GM12878 (cell line): ENCODE measurements at regions not wholly inside any gene's neighbourhood (a gene's known extent, or its start where the extent isn't known, plus 50 kb on each side); places are given as distances from the start of the nearest gene placed in this dataset.

Experiments
- ATAC-seq: fragments of 200-7000 bp; cut with Tn5 transposase; 3 replicates; pipeline ENCODE4 v1.9.1; 2020; ENCODE audit warnings: mild to moderate bottlenecking, moderate library complexity
- BruUV-seq: library from RNA; stranded (reverse); fragments of 400-500 nt; replicated peaks from 2 replicates; lab custom pipeline; 2021; lab: Mats Ljungman, UMichigan
- CTCF ChIA-PET: fragments of 300-600 bp; sonication (Branson Sonifier 250); formaldehyde crosslinking; extraction: SDS; loops from one replicate; lab custom pipeline; 2021; ENCODE audit warnings: inconsistent platforms; lab: Yijun Ruan, JAX
- POLR2A ChIA-PET: fragments of 350-600 bp; formaldehyde crosslinking; extraction: SDS; loops from one replicate; lab custom pipeline; 2021; ENCODE audit warnings: inconsistent platforms; lab: Charles Lee
- RAD21 ChIA-PET: fragments of 300-600 bp; sonication (Branson Sonifier 250); formaldehyde crosslinking; loops from one replicate; lab custom pipeline; 2023; ENCODE audit warnings: antibody characterized with exemption; ENCODE audit not compliant: unreplicated experiment; lab: Charles Lee
- SMC1A ChIA-PET: fragments of 300-600 bp; sonication (Branson Sonifier 250); formaldehyde crosslinking; loops from one replicate; lab custom pipeline; 2023; ENCODE audit not compliant: unreplicated experiment, uncharacterized antibody; lab: Charles Lee
- DNase-seq: peaks from one replicate; pipeline ENCODE4 v3.0.0-alpha.2; 2011; ENCODE audit warnings: low read depth, low spot score
- FAIRE-seq: peaks from 3 replicates; lab custom pipeline; 2011; peaks lifted over from hg19 to GRCh38; lab: Jason Lieb, UNC
- H2AFZ ChIP-seq: 2 replicates; pipeline ENCODE4 v1.6.0; 2011; ENCODE audit warnings: low read depth, low read length, control low read depth; ENCODE audit not compliant: control insufficient read depth
- H3K27ac ChIP-seq: 2 replicates; pipeline ENCODE4 v1.5.1; 2011; ENCODE audit warnings: control low read depth; ENCODE audit not compliant: control insufficient read depth, insufficient read depth
- H3K27me3 ChIP-seq, 2 experiments: replicated peaks in 1 of 2; 2 replicates each; pipeline versions ENCODE4 v1.6.0 to v1.6.1; 2011; ENCODE audit warnings: low read length in 1 of 2; ENCODE audit not compliant: control insufficient read depth in 2 of 2, insufficient read depth in 2 of 2
- H3K36me3 ChIP-seq, 2 experiments: 2 replicates each; pipeline ENCODE4 v1.5.1; 2011; ENCODE audit warnings: low read length in 1 of 2; ENCODE audit not compliant: control insufficient read depth in 2 of 2, insufficient read depth in 2 of 2
- H3K4me1 ChIP-seq: 2 replicates; pipeline ENCODE4 v1.6.1; 2011; ENCODE audit warnings: mild to moderate bottlenecking, low read length, moderate library complexity, mixed read lengths; ENCODE audit not compliant: control insufficient read depth, insufficient read depth
- H3K4me2 ChIP-seq: 2 replicates; pipeline ENCODE4 v1.6.0; 2011; ENCODE audit warnings: control low read depth; ENCODE audit not compliant: control insufficient read depth, insufficient read depth
- H3K4me3 ChIP-seq: fragments of 200-600 bp; sonication (generic); 2 replicates; pipeline ENCODE4 v1.5.1; 2016
- H3K79me2 ChIP-seq: 2 replicates; pipeline ENCODE4 v1.6.0; 2011; ENCODE audit warnings: low read length; ENCODE audit not compliant: control insufficient read depth, insufficient read depth
- H3K9ac ChIP-seq: 2 replicates; pipeline ENCODE4 v1.8.0; 2011; ENCODE audit warnings: low read length, control low read depth, mixed read lengths; ENCODE audit not compliant: control insufficient read depth, insufficient read depth
- H3K9me3 ChIP-seq: replicated peaks from 3 replicates; pipeline ENCODE4 v1.5.1; 2011; ENCODE audit warnings: mild to moderate bottlenecking, low read length; ENCODE audit not compliant: control insufficient read depth, insufficient read depth
- H4K20me1 ChIP-seq: 2 replicates; pipeline ENCODE4 v1.6.0; 2011; ENCODE audit not compliant: control insufficient read depth, insufficient read depth
- CEBPZ ChIP-seq: fragments of 150-350 bp; IDR thresholded peaks from 2 replicates; pipeline ENCODE4 v1.6.1; 2016; ENCODE audit warnings: low read depth, low read length
- CHD2 ChIP-seq: IDR thresholded peaks from 2 replicates; pipeline ENCODE4 v1.6.1; 2011; ENCODE audit warnings: low read depth, low read length, improper control_type of control experiment, borderline replicate concordance
- CHD4 ChIP-seq: fragments of 200-600 bp; sonication (generic); IDR thresholded peaks from 2 replicates; pipeline ENCODE4 v1.6.1; 2016; ENCODE audit warnings: mild to moderate bottlenecking
- CUX1 ChIP-seq: IDR thresholded peaks from 2 replicates; pipeline ENCODE4 v1.6.1; 2012; ENCODE audit warnings: improper control_type of control experiment, low read depth, low read length; ENCODE audit not compliant: insufficient replicate concordance
- FOS ChIP-seq: IDR thresholded peaks from 3 replicates; pipeline ENCODE4 v1.6.1; 2011; ENCODE audit warnings: borderline replicate concordance; ENCODE audit not compliant: insufficient read length; ENCODE audit errors: extremely low read depth
- KDM1A ChIP-seq: fragments of 200-600 bp; sonication (generic); IDR thresholded peaks from 2 replicates; pipeline ENCODE4 v1.6.1; 2016; ENCODE audit warnings: borderline replicate concordance
- POLR2AphosphoS2 ChIP-seq: IDR thresholded peaks from 2 replicates; pipeline ENCODE4 v1.6.1; 2011; ENCODE audit warnings: low read depth, mild to moderate bottlenecking, low read length, improper control_type of control experiment, moderate library complexity
- RBBP5 ChIP-seq: fragments of 200-600 bp; sonication (generic); conservative IDR thresholded peaks from 2 replicates; pipeline ENCODE4 v1.6.1; 2016
- SMC3 ChIP-seq: IDR thresholded peaks from 2 replicates; pipeline ENCODE4 v1.6.1; 2011; ENCODE audit warnings: low read length, improper control_type of control experiment, borderline replicate concordance
- in situ Hi-C: fragments of 300-500 bp; cut with MboI; formaldehyde crosslinking; loops from 9 replicates; pipeline ENCODE4 v1.14.3; 2018; ENCODE audit warnings: mixed read lengths
- intact Hi-C: fragments of 100-400 bp; cut with micrococcal nuclease; formaldehyde crosslinking; loops from one replicate; pipeline ENCODE4 v1.14.2; 2022; ENCODE audit not compliant: unreplicated experiment

GRCh38 chr16:65608455-65608854 lies 486.6 kb upstream of the CDH11 start:
- no peaks in the 10 kb centered on the region for H3K79me2 ChIP-seq
- no peaks in the 10 kb centered on the region for H4K20me1 ChIP-seq
- DNase-seq: no peak
- H3K36me3 ChIP-seq: no peaks in the 10 kb centered on the region
- no peaks in the 10 kb centered on the region for H3K4me1 ChIP-seq
- no peaks in the 10 kb centered on the region for H3K9me3 ChIP-seq
- no peak overlapping the region for H3K9ac ChIP-seq
- in situ Hi-C loops: no loop called here
- intact Hi-C loops: no loop called here
- ChIA-PET POLR2A (no interaction called here), CTCF (no interaction called here), SMC1A (no interaction called here), RAD21 (no interaction called here)
- no peak overlapping the region for H3K4me2 ChIP-seq
- H3K27ac ChIP-seq: no peak overlapping the region
- TF ChIP-seq CEBPZ: no peak
- no peak for TF ChIP-seq CUX1
- TF ChIP-seq CHD2: no peak
- no peak for TF ChIP-seq RBBP5
- TF ChIP-seq CHD4: no peak
- no peak for TF ChIP-seq SMC3
- no peak for TF ChIP-seq POLR2AphosphoS2
- no peak for TF ChIP-seq KDM1A
- no peak for TF ChIP-seq FOS
- H3K4me3 ChIP-seq: no peak overlapping the region
- no peak for ATAC-seq
- H2AFZ ChIP-seq: no peak overlapping the region
- no peak for FAIRE-seq
- no TSS peak for BruUV-seq
- no peaks in the 10 kb centered on the region for H3K27me3 ChIP-seq
